ENCODE measurements at regions not wholly inside any gene's neighbourhood (a gene's known extent, or its start where the extent isn't known, plus 50 kb on each side); places are given as distances from the start of the nearest gene placed in this dataset.

GRCh38 chr11:33515347-33515746 is 185.3 kb downstream of the C11orf91 start:
- no peaks in the 10 kb centered on the region for H3K9me3 Mint-ChIP-seq
- Histone ChIP-seq H4K5ac (ENCODE audit: insufficient read length, low read depth, low read length) (no peak overlapping the region), H3K23me2 (ENCODE audit: insufficient read length, low read depth, low read length, poor library complexity, severe bottlenecking) (no peaks in the 10 kb centered on the region), H3K79me2 (ENCODE audit: insufficient read depth, low read length) (no peaks in the 10 kb centered on the region), H3K18ac (ENCODE audit: insufficient read length, low read depth, low read length) (no peak overlapping the region), H3K79me1 (ENCODE audit: insufficient read depth, low read depth, low read length, poor library complexity, severe bottlenecking) (no peaks in the 10 kb centered on the region), H2BK20ac (ENCODE audit: low read depth, low read length, poor library complexity, severe bottlenecking) (no peak overlapping the region), H3K14ac (ENCODE audit: insufficient read depth, low read length) (no peak overlapping the region), H2AK5ac (ENCODE audit: insufficient read length, low read length) (no peak overlapping the region), H2BK15ac (ENCODE audit: low read depth, low read length) (no peak overlapping the region), H3K4me1 (ENCODE audit: insufficient read depth, low read length) (no peaks in the 10 kb centered on the region), H3K4ac (ENCODE audit: low read depth, low read length) (no peak overlapping the region), H4K8ac (replicated peaks; ENCODE audit: insufficient read length, low read depth, low read length) (no peak overlapping the region), H3K9me3 (ENCODE audit: control insufficient read depth, low read depth, low read length) (no peaks in the 10 kb centered on the region), H4K20me1 (ENCODE audit: control insufficient read depth, insufficient read depth, insufficient read length) (no peaks in the 10 kb centered on the region), H2AFZ (ENCODE audit: low read length) (no peak overlapping the region), H3K4me2 (ENCODE audit: insufficient read depth, insufficient read length, low read length) (no peak overlapping the region), H3K56ac (ENCODE audit: insufficient read length, low read depth, low read length) (no peak overlapping the region), H2BK120ac (ENCODE audit: low read depth, low read length, poor library complexity, severe bottlenecking) (no peak overlapping the region), H3K27me3 (ENCODE audit: insufficient read depth, low read length) (no peaks in the 10 kb centered on the region), H3K9ac (ENCODE audit: extremely low read depth, insufficient read length, low read length) (no peak overlapping the region), H2BK12ac (ENCODE audit: insufficient read length, low read depth, low read length) (no peak overlapping the region), H3K23ac (ENCODE audit: insufficient read length, low read depth, low read length) (no peak overlapping the region), H2BK5ac (ENCODE audit: insufficient read length, low read length) (no peak overlapping the region), H3T11ph (ENCODE audit: low read length) (no peak overlapping the region), H4K91ac (ENCODE audit: insufficient read length, low read depth, low read length) (no peak overlapping the region), H3K27ac (ENCODE audit: insufficient read length, low read depth, low read length) (no peak overlapping the region)
- H3K27ac Mint-ChIP-seq = no peak overlapping the region; a peak in 1 of 7 replicates
- no peaks in the 10 kb centered on the region; a peak in 1 of 7 replicates for H3K36me3 Mint-ChIP-seq (ENCODE audit: insufficient read depth in 1 of 3, low read depth in 3 of 3)
- WGBS (ENCODE audit: extremely low coverage, insufficient read length, low lambda C conversion rate) = no CpG with 5 or more reads among the region's 5 CpGs
- no peak for TF ChIP-seq CTCF (conservative IDR thresholded peaks at IDR 0.05)
- H3K4me1 Mint-ChIP-seq = peaks cover 4 to 5% of the 10 kb centered on the region in 2 experiments
- no peak overlapping the region for H3K4me3 Mint-ChIP-seq
- peaks cover 3% of the 10 kb centered on the region; the same call in 1 of the 2 replicates for H3K27me3 Mint-ChIP-seq (ENCODE audit: low read depth)
- DNase-seq = no peak
